Testis (tissue), 2 donors: ENCODE measurements at regions not wholly inside any gene's neighbourhood (a gene's known extent, or its start where the extent isn't known, plus 50 kb on each side); places are given as distances from the start of the nearest gene placed in this dataset.

Experiments used
- CTCF ChIP-seq, 3 experiments: fragments of 450-650 bp in 2 of 3; fragments of 200-600 bp in 1 of 3; sonication (generic) in 1 of 3; IDR thresholded peaks; one replicate each; pipeline ENCODE4 v1.5.1; 2016 to 2019; ENCODE audit warnings: antibody characterized with exemption in 3 of 3, mild to moderate bottlenecking in 2 of 3, moderate library complexity in 1 of 3
- POLR2A ChIP-seq: fragments of 450-650 bp; IDR thresholded peaks from one replicate; pipeline ENCODE4 v1.6.1; 2017; ENCODE audit warnings: antibody characterized with exemption, mild to moderate bottlenecking, moderate library complexity

GRCh38 chr5:4104831-4105597 is 509.4 kb downstream of the IRX1 start:
- TF ChIP-seq CTCF (IDR thresholded peaks at IDR 0.05) (no peak), POLR2A (no peak)
